LoVo (cell line): ENCODE measurements at regions not wholly inside any gene's neighbourhood (a gene's known extent, or its start where the extent isn't known, plus 50 kb on each side); places are given as distances from the start of the nearest gene placed in this dataset.
A peak's percentile ranks its signal among the peaks of the same experiment; 100 is the strongest.

Source experiments
- DNase-seq: peaks from one replicate; pipeline ENCODE4 v3.0.0-alpha.2; 2016; ENCODE audit warnings: low spot score

DNA sequence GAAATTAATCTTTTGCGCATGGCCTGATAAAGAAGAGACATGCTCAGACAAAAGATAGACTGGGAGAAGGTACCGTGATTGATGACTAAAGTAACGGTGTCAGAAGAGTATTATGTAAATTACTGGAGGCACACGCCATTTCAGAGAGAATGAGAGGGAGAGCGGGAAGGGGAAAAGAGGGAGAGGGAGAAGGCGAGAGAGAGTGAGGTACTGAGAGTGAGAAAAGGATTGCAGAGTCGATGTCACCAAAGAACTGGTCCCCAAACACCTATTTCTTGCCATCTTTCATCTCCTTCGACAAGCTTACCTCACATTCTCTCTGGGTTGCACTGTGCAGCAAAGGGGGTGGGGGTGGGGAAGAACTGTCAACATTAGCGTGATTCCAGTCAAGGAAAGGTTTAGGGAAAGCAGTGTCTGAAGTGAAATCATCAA, 673.7 kb downstream of the BCL11A start:
- DNase-seq, result no peak

DNA sequence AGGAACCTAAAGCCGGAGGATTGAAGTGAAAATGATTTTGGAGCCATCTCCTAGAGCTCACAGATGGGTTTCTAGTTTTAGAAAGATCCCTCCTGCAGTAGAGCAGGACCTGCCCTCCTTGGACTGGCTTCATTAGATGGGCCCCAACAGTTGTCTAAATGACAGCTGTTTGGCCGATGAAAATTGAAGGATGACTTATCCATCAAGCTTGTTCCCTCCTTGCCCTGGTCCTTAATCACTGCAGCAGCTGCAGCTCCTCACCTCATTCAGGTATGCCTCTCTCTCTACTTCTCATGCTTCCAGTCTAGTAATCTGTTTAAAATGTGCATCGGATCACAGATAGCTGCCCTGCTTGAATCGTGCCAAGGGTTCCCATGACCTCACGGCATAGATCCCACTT, 677.6 kb downstream of the BCL11A start:
- no peak for DNase-seq

DNA sequence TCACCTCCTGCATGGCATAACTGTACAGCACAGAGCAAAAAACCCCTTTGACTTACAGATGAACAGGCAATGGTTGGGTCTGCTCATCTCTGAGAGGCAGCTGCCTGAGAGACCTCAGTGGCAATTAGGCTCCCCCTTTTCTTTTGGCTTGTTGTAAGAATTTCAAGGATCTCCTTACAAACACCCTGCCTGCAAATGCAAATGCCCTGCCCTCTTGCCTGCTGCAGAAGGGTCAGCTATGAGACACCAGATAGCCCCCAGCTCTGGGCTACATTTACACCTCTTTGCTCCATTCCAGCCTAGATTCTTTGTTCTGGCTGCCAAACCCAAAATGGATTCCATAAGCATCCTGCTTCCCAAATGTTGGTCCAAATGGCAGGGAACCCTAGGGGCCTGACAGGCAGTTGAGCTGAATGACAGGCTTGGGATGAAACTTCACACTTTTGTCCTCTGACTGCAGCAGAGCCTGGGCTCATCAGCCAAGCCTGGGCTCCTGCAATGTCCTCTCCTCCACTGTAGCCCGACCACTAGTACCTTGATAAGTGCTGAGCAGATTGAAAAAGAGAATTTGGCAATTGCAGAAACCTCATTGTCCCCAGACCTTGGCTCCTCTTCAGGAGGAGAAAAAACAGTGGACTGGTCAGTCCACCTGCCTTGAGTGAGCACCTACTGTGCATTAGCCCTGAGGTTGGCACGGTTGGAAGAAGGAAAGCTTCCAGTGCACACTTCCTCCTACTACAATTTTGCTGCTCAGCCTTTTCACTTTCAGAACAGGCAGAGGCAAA, 678.3 kb downstream of the BCL11A start:
- no peak for DNase-seq

DNA sequence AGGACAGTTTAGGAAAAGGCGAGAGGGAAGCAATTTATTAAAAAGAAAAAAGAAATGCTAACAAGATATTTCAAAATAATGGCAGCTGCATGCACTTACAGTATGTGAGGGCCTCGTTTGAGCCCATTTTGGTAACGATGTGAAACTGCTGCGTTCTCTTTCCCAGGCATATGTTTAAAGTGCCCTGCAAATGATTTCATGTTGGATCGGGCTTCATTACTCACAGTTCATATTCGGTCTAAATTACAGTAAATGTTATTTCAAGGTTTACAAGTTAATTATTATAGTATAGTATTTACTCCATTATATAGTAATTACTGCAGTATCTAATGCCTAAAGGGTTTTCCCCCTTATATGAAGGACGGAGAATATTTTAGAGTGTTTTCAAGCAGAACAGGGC, 679.1 kb downstream of the BCL11A start:
- no peak for DNase-seq

DNA sequence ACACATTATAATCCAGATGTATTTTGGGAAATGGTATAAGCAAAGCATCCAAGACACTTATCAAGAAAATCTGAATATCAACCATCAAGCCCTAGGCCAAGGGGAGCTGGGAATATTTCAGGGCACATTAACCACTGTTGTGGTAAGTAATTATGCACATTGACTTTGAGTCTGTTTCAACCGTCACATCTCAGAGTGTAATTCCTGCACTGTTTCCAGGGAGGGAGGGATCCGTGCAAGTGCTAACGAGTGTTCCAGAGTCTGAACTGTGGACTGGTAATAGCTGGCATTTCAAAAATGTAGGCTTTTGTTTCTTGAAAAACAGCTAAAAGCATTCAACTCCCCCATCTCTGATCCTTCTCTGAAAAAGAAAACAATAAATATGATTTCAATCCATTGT, 681.6 kb downstream of the BCL11A start:
- no peak for DNase-seq

DNA sequence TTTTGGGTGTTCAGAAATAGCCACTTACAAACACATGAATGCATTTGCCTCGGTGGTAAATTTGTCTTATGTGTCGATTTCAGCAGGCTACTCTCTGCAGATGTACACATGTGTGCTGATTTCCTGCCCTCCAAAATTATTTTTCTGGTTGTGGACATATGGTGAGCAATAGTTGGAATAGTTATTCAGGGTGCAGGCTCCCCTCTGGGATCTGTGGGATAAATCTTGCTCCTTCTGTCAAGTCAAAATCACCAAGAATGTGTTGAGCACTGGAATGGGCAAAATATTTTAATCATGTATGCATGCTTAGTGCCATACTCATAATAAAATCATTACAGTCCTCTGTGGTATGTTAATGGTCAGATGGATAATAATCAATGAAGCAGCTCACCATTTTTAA, 684.5 kb downstream of the BCL11A start:
- DNase-seq, result no peak

DNA sequence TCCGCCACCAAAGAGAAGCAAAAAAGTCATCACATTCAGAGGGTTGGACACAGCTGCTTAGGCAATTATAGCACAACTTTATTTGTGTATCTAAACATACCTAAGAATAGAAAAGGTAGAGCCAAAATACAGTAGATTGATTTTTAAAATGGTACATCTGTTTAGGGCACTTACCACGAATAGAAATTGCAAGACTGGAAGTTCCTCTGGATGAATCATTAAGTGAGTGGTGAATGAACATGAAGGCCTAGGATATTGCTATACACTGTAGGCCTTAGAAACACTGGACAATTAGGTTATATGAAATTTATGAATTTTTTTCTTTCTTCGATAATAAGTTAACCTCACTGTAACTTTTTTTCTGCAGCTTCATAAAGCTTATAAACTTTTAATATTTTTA, 687.0 kb downstream of the BCL11A start:
- DNase-seq, result no peak

DNA sequence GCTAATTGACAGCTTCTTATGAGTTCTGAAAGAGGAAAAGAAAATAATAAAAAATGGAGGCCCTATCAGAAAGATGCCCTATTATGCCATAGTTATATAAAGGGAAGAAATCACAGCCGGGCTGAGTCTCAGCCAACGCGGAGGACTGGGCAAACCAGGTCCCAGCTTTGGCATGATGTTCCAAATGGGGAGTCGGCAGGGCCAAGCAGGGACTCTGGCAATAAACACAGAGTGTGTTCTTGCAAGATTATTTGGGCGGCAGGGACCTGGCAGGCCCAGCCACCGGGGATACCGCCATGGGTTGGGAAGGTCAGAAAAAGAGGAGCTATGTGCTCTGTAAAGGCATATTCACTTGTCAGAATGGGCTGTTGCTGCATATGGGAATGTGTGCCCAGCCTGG, 694.9 kb downstream of the BCL11A start:
- DNase-seq, result no peak

DNA sequence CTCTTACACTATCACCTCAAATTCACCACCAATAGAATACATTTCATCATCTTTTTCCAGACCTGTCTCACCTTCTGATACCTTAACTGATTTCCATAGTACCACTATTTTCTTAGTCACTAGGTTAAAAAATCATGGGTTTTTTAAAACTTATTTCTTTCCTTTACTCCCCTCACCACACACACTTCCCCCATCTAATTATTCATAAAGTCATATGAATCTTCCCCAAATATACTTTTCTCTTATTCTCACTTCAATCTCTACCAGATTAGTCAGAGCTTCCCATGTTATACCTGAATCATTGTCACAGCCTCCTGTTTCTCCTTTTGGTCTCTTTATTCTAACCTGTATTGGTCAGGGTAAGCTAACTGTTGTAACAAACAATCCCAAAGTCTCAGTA, 696.3 kb downstream of the BCL11A start:
- no peak for DNase-seq

DNA sequence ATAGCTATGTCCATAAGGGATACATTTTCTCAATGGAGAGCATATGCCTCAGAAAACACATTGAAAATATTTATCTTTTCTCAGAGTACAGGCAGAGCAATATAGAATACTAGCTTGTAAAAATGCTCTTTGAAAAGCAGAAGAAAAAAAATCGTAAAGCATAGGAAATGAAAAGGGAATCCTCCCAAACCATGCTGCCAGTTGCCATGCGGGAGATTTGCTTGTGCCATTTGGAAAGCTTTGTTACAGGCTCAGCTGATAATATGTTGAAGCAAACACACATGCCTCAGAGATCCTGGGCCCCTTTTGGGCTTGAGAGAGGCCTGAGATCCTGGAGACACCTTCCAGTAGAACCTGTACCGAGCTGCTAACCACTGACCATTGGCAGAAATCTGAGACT, 697.1 kb downstream of the BCL11A start:
- DNase-seq, result no peak

DNA sequence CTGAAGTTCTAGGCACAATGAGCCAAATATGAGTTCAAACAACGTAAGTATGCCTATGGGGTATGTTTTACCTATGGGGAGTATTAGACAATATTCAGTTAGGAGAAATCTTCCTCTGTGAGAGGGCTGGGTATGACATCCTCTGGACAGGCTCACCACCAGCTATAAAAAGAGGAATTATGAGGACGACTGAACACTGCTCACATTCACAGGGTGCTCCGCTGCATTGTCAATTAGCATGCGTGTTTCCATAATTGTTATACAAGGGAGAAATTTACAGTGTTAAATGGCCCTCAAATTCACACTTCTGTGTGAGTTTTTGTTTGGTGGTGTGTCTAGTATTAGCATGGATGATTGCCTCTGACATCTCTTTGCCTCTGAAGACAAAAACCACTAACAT, 700.4 kb downstream of the BCL11A start:
- DNase-seq, result no peak

DNA sequence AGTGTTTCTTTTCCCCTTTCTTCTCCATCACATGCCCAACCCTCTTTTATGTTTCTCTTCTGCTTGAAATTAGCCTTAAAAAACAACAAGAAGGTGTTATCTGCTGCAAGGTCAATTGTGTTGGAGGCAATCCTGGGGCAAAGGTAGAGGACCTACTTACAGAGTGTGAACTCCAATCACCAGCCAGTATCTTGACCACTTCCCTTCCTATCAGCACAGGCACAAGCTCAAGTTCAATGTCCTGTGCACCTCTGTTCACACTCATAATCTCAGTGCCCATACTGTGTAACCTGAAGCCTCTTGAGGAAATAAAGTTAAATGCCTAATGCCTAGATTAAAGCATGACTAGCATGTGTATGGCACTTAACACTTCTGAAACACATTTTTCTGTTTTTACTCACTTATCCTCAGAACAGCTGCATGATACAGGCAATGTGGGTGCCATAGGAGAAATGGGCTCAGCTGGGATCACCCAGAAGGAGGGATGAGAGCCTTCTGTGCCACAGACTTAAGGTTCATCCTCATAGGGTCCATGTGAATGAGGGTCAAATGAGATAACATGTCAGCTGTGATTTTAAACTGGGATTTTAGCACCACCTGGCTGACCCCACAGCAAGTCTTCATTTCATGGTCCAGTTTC, 701.5 kb downstream of the BCL11A start:
- no peak for DNase-seq

DNA sequence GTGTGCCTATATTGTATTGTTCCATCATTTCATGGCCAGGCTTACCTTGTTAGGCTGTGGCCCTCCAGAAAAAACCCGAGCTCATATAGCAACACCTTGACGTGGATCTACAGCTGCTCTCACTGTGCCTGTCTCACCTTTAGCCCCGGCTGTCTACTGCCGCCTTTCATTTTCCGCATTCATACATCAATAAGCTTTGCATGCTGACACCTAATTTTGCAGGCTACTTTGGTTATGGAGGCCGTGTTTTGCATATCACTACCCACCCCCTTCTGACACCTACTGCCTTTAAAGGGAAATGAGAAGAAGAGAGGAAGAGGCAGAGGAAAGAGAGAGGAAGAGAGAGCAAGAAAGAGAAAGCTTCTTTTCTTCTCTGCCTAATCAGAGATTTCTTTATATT, 702.9 kb downstream of the BCL11A start:
- no peak for DNase-seq

DNA sequence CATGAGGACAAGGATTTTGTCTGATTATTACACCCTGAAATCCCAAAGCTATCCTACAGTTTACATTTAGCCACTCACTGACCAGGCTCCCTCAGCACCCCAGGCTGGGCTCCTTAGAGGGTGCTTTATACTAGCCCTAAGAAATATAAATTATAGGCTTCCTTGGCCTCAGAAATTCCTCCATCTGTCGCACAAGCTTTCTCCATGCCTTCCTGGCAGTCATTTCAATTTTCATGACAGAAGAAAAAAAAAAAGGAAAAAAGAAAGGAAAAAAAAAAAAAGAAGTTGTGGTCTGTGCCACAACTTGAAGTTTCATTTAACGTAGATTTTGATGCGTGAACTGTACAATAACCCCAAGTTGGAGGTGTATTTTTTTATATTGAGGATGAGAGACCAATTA, 719.5 kb downstream of the BCL11A start:
- DNase-seq, result no peak

DNA sequence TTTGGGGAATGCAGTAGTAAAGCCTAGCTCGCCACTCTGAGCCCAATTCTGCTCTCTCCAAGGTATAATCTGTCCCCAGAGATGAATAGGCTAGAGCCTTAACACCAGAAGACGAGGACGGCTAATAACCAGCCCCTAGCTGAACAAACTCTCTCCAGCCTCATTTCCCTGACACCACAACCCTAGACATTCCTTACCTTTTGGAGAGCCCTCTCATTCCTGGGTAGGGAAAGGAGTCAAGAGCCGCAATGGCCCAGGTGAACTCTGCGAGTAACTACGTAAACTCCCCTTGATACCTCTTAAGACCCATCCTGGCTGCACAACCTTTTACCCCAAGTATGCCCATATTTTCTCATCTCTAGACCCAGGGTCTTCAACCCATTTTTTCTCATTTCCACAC, 722.9 kb downstream of the BCL11A start:
- no peak for DNase-seq

DNA sequence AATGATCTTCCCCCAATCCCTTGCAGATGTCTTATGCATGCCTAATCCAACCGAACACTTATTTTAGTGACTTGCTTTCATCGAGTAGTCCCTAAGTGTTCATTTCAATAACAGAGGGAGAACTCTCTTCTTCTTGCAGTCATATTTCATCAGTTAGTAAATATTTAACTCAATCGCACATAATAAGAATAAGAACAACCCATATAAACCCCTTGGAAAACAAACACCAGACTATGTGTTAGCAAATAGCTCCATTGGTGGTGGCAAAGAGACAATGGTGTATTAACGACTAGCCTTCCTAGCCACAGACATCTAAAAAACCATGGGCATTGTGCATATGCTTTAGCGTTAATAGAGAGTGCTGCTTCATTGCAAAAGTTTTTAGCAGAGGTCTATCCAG, 725.8 kb downstream of the BCL11A start:
- DNase-seq, result no peak

DNA sequence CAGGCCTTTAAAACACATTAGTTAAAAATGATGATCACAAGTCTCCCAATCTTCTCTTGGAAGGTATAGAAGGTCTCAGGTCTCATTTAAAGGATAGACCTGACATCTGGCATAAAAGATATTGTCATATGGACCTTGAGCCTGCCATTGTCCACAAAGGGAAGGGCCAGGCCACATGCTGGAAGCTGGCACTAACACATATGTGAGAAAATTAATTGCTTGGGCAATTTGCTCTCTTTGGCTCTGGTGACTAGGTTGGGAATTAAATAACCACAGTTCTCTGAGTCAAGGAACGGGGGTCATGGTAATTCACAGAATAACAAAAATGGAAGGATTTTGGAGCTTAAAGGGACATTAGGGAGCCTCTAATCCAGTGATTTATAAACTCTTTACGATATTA, 727.3 kb downstream of the BCL11A start:
- DNase-seq, result no peak

DNA sequence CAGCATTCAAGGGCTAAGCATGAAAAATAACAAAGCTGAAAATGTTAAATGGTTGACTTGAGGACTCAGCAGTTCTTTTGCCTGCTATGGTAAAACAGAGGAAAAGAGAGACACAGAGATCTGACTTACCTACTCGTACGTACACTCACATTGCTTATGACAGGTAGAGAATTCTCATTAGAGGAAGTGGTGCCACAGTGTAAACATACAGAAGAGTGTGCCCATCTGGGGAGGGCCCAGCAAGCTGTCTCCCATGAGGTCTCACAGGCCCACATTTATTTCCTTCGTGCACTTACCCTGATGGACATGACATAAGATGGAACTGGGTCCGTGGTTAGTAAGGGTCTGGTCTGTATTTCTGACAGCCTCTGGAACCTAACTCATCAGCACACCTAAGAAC, 729.1 kb downstream of the BCL11A start:
- DNase-seq, result no peak

DNA sequence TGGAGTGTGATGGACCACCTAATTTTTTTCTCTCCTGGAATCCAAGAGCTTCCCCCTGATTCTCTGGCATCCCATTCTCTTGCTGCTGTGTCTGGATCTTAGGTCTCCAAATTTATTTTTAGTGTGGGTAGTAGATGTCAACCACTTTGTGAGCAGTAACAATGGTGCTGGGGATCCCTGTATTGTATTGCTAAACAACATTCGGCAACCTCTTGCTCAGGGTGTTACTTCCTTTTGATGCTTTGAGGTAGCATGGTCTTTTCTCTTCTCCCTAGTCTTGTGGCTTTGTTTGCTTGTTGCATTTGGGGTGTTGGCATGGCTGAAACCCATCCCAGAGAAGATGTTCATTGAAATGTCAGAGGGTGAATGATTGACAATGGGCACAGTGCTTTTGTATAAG, 737.4 kb downstream of the BCL11A start:
- no peak for DNase-seq

DNA sequence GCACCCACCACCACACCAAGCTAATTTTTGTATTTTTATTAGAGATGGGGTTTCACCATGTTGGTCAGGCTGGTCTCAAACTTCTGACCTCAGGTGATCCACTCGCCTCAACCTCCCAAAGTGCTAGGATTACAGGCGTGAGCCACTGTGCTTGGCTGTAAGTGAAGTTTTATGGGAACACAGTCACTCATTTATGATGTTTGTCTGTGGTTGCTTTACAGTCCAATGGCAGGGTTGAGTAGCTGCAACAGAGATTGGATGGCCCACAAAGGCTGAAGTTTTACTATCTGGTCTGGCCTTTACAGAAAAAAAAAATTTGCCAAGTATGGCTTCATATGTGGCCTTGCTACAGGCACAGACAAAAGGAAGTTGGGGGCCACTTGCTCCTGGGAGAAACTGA, 743.2 kb downstream of the BCL11A start:
- peak; percentile 3 for DNase-seq

DNA sequence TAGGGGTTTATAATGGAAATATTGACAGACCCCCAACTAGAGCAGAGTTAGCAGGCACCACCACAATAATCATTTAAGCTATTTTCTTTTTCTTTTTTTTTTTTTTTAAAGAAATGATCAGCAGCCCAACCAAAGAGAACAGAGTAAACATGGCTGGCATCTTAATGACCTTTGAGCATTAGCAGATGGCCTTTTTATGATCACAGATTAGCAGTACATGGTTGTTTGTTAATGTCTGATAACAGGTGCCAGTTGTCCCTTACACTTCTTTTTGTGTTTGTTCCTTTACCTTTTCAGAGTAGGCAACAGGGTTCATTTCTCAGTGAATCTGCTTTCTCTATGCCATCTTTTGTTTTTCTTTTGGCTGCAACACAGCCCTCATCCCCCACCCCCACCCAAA, 747.0 kb downstream of the BCL11A start:
- DNase-seq, result no peak

DNA sequence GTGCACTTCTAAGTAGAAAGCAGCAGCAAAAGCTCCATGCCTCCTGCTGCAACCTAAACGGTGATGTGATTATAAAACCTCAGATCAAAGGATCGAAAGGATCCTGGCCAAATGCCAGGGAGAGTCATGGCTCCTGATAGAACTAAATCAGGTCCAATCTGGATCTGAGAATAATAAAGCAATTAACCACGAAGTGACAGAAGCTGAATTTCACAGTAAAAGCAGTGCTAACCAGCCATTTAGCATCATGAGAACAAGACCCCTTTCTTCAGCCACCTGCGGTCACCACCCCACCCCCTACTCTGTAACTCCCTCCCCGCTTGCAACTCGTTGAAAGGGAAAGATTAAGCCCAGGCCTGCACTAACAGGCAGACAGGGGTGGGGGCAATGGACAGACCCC, 748.7 kb downstream of the BCL11A start:
- no peak for DNase-seq

DNA sequence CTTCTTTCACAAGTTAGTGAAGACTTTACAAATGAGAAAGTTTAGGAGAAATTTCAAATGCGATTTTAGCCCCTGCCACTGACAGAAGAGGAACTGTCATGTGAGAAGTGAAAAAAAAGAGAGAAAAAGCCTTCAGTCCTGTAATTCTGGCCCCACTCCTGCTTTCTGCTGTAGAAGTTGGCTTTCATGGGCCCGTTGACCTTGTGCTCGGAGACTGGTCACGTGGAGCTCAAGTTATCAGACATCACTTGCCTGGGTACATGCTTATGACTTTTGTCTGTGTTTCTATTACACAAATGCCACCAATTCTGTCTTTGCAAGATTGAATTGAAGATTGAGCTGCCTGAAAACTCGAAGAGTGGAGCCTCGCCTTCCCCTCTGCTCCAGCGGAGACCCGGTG, 749.9 kb downstream of the BCL11A start:
- DNase-seq, result no peak

DNA sequence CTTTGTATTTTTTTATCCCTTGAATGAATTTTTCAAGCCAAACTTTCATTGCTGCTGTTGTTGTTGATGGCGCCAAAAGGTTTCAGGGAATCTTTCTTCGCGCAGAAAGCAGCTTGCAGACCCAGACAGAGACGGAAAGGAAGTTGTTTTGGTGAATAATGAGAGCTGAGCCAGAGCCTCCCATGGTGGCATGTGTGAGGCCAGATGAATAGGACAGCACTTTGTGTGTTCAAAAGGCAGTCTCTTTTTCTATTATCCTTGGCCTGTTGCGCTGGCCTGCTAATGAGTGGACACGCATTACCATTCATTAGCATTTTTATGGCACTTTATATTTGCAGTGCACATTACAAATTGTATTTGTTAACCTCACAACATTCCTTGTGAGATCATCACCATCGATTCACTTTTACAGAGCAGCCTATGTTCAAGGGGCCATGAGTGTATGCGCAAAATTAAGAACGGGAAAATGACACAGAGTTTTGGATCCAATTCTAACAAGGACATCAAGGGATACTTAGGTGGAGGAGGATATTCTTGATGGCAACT, 754.7 kb downstream of the BCL11A start:
- no peak for DNase-seq
